HepG2 (cell line): ENCODE measurements at regions not wholly inside any gene's neighbourhood (a gene's known extent, or its start where the extent isn't known, plus 50 kb on each side); places are given as distances from the start of the nearest gene placed in this dataset.

Experiments
- CTCF ChIP-seq: sonication (generic); formaldehyde crosslinking; IDR thresholded peaks from 2 replicates; pipeline ENCODE4 v1.5.0; 2020; ENCODE audit warnings: mild to moderate bottlenecking, missing genetic modification reagents, moderate library complexity
- FOSL2 ChIP-seq: sonication (generic); formaldehyde crosslinking; IDR thresholded peaks from 2 replicates; pipeline ENCODE4 v1.4.0; 2020; ENCODE audit warnings: missing genetic modification reagents
- HCFC1 ChIP-seq: fragments of 150-350 bp; IDR thresholded peaks from 2 replicates; pipeline ENCODE4 v1.6.1; 2014; ENCODE audit warnings: low read depth, low read length
- IKZF4 ChIP-seq: sonication (generic); formaldehyde crosslinking; IDR thresholded peaks from 2 replicates; pipeline ENCODE4 v1.5.1; 2020; ENCODE audit warnings: borderline replicate concordance, mild to moderate bottlenecking, low read depth, missing genetic modification reagents; ENCODE audit errors: not compliant biosample characterization
- KAT7 ChIP-seq: IDR thresholded peaks from 2 replicates; pipeline ENCODE4 v1.6.1; 2018; ENCODE audit warnings: borderline replicate concordance, missing compliant biosample characterization
- NR2F2 ChIP-seq: IDR thresholded peaks from 2 replicates; pipeline ENCODE4 v1.6.1; 2012; ENCODE audit warnings: low read depth, inconsistent platforms, borderline replicate concordance
- PHB2 ChIP-seq: fragments of 450-650 bp; IDR thresholded peaks from 2 replicates; pipeline ENCODE4 v1.6.1; 2018; ENCODE audit not compliant: partially characterized antibody
- REST ChIP-seq, 2 experiments: IDR thresholded peaks; 2 replicates each; pipeline ENCODE4 v1.6.1; 2011 to 2012; ENCODE audit warnings: low read length in 2 of 2, borderline replicate concordance in 1 of 2, low read depth in 1 of 2, mild to moderate bottlenecking in 1 of 2, moderate library complexity in 1 of 2
- TAF1 ChIP-seq: sonication (generic); formaldehyde crosslinking; IDR thresholded peaks from 2 replicates; pipeline ENCODE4 v1.4.0; 2020; ENCODE audit warnings: missing genetic modification reagents
- ZBTB43 ChIP-seq: sonication (generic); formaldehyde crosslinking; conservative IDR thresholded peaks from 2 replicates; pipeline ENCODE4 v1.4.0; 2020; ENCODE audit warnings: missing genetic modification reagents
- ZNF12 ChIP-seq: sonication (generic); formaldehyde crosslinking; IDR thresholded peaks from 2 replicates; pipeline ENCODE4 v1.5.0; 2020; ENCODE audit warnings: missing genetic modification reagents
- ZNF543 ChIP-seq: sonication (generic); formaldehyde crosslinking; IDR thresholded peaks from 2 replicates; pipeline ENCODE4 v1.4.0; 2020; ENCODE audit warnings: mild to moderate bottlenecking, missing genetic modification reagents

- TF ChIP-seq CTCF (CRISPR knock-in tag), result no peak
- TF ChIP-seq REST (IDR thresholded peaks at IDR 0.05; ENCODE audit: borderline replicate concordance in 1 of 2, low read depth in 1 of 2, low read length in 2 of 2), result no peak
- no peak for TF ChIP-seq KAT7 (CRISPR knock-in tag)
- no peak for TF ChIP-seq FOSL2
- no peak for TF ChIP-seq TAF1
- no peak for TF ChIP-seq IKZF4
- no peak for TF ChIP-seq NR2F2
- no peak for TF ChIP-seq PHB2
- no peak for TF ChIP-seq ZNF543 (CRISPR knock-in tag)
- TF ChIP-seq ZNF12 (CRISPR knock-in tag), result no peak
- TF ChIP-seq HCFC1, result no peak
- TF ChIP-seq ZBTB43 (CRISPR knock-in tag), result no peak
Measured at GRCh38 chr12:127193341-127193740, 1073.6 kb upstream of the TMEM132C start.
